HCT116 (cell line): ENCODE measurements at regions not wholly inside any gene's neighbourhood (a gene's known extent, or its start where the extent isn't known, plus 50 kb on each side); places are given as distances from the start of the nearest gene placed in this dataset.

Experiments used
- ATAC-seq: fragments of 200-7000 bp; cut with Tn5 transposase; 2 replicates; pipeline ENCODE4 v1.9.1; 2020; ENCODE audit warnings: mild to moderate bottlenecking, moderate library complexity
- BruUV-seq: library from RNA; stranded (reverse); fragments of 400-500 nt; replicated peaks from 2 replicates; lab custom pipeline; 2021; lab: Mats Ljungman, UMichigan
- CTCF ChIA-PET: fragments of 300-600 bp; sonication (Branson Sonifier 250); formaldehyde crosslinking; loops from one replicate; lab custom pipeline; 2021; ENCODE audit warnings: antibody characterized with exemption; lab: Charles Lee
- POLR2A ChIA-PET: fragments of 300-600, 350-600 bp; sonication (Branson Sonifier 250); formaldehyde crosslinking; loops from one replicate; lab custom pipeline; 2021; ENCODE audit warnings: antibody characterized with exemption; lab: Charles Lee
- RAD21 ChIA-PET, 2 experiments: fragments of 300-600 bp; sonication (Branson Sonifier 250); formaldehyde crosslinking; loops; one replicate each; lab custom pipeline; 2023; ENCODE audit warnings: low total read pairs in 2 of 2; ENCODE audit not compliant: uncharacterized antibody in 2 of 2, unreplicated experiment in 2 of 2, low non-redundant PET in 1 of 2; lab: Charles Lee
- DNase-seq: peaks from one replicate; pipeline ENCODE4 v3.0.0-alpha.2; 2010; ENCODE audit warnings: low read depth, low spot score
- H2AFZ ChIP-seq: fragments of 200-600 bp; shearing (Covaris generic), sonication (generic); 2 replicates; pipeline ENCODE4 v1.6.1; 2017; ENCODE audit warnings: low read depth, mixed run types, mixed read lengths, antibody characterized with exemption, low read length; ENCODE audit not compliant: poor library complexity, severe bottlenecking
- H3K27ac ChIP-seq: 2 replicates; pipeline ENCODE4 v1.5.1; 2012; ENCODE audit warnings: low read depth, low read length
- H3K27me3 ChIP-seq: fragments of 200-600 bp; sonication (generic); 2 replicates; pipeline ENCODE4 v1.6.1; 2016; ENCODE audit warnings: mixed run types, low read length, mixed read lengths; ENCODE audit not compliant: insufficient read depth
- H3K36me3 ChIP-seq, 2 experiments: fragments of 200-500 bp in 1 of 2; fragments of 200-600 bp in 1 of 2; sonication (Bioruptor generic) in 1 of 2; sonication (generic) in 1 of 2; 2 replicates each; pipeline versions ENCODE4 v1.5.1 to v1.6.1; 2014 to 2016; ENCODE audit warnings: low read length in 2 of 2, inconsistent platforms in 1 of 2, mixed read lengths in 1 of 2, mixed run types in 1 of 2; ENCODE audit not compliant: insufficient read depth in 2 of 2, control insufficient read depth in 1 of 2
- H3K4me1 ChIP-seq, 2 experiments: fragments of 200-600 bp in 1 of 2; sonication (generic) in 1 of 2; 2 replicates each; pipeline versions ENCODE4 v1.5.1 to v1.6.1; 2012 to 2017; ENCODE audit warnings: low read length in 2 of 2, inconsistent platforms in 1 of 2, mild to moderate bottlenecking in 1 of 2, mixed read lengths in 1 of 2, mixed run types in 1 of 2, moderate library complexity in 1 of 2; ENCODE audit not compliant: insufficient read depth in 2 of 2, control insufficient read depth in 1 of 2
- H3K4me2 ChIP-seq: fragments of 200-600 bp; sonication (generic); 2 replicates; pipeline ENCODE4 v1.6.1; 2017; ENCODE audit warnings: mixed run types, low read length, mixed read lengths
- H3K4me3 ChIP-seq, 2 experiments: fragments of 200-600 bp in 1 of 2; sonication (generic) in 1 of 2; replicated peaks in 1 of 2; 2 replicates each; pipeline ENCODE4 v1.5.1; 2011 to 2016; ENCODE audit warnings: low read length in 2 of 2, control low read depth in 1 of 2, low read depth in 1 of 2, mild to moderate bottlenecking in 1 of 2, mixed read lengths in 1 of 2, mixed run types in 1 of 2
- H3K79me2 ChIP-seq: fragments of 200-600 bp; sonication (generic); 2 replicates; pipeline ENCODE4 v1.6.1; 2017; ENCODE audit warnings: mild to moderate bottlenecking, mixed run types, low read length, moderate library complexity, mixed read lengths; ENCODE audit not compliant: insufficient read depth
- H3K9ac ChIP-seq: fragments of 200-600 bp; sonication (generic); 2 replicates; pipeline ENCODE4 v1.6.1; 2016; ENCODE audit warnings: low read length, mixed read lengths
- H3K9me2 ChIP-seq: fragments of 200-600 bp; sonication (generic), shearing (Covaris generic); 2 replicates; pipeline ENCODE4 v1.6.1; 2017; ENCODE audit warnings: mixed run types, mild to moderate bottlenecking, moderate library complexity; ENCODE audit not compliant: insufficient read depth
- H3K9me3 ChIP-seq, 2 experiments: fragments of 200-500 bp in 1 of 2; fragments of 200-600 bp in 1 of 2; sonication (Bioruptor generic) in 1 of 2; sonication (generic) in 1 of 2; 2 replicates each; pipeline ENCODE4 v1.6.1; 2014 to 2017; ENCODE audit warnings: low read length in 2 of 2, mixed read lengths in 2 of 2, inconsistent platforms in 1 of 2, low read depth in 1 of 2, mild to moderate bottlenecking in 1 of 2, mixed run types in 1 of 2, moderate library complexity in 1 of 2; ENCODE audit not compliant: control insufficient read depth in 1 of 2, insufficient read depth in 1 of 2
- H4K20me1 ChIP-seq: fragments of 200-600 bp; sonication (generic), shearing (Covaris generic); 2 replicates; pipeline ENCODE4 v1.6.1; 2017; ENCODE audit warnings: mixed run types, mild to moderate bottlenecking, moderate library complexity; ENCODE audit not compliant: insufficient read depth
- CBX3 ChIP-seq: IDR thresholded peaks from 2 replicates; pipeline ENCODE4 v1.6.1; 2012; ENCODE audit warnings: low read depth
- EZH2 ChIP-seq: fragments of 200-600 bp; sonication (generic); IDR thresholded peaks from 2 replicates; pipeline ENCODE4 v1.6.1; 2017; ENCODE audit warnings: antibody characterized with exemption, mixed run types
- EZH2phosphoT487 ChIP-seq: fragments of 200-600 bp; IDR thresholded peaks from 2 replicates; pipeline ENCODE4 v1.6.1; 2018; ENCODE audit warnings: antibody characterized with exemption, borderline replicate concordance
- MAX ChIP-seq: IDR thresholded peaks from 2 replicates; pipeline ENCODE4 v1.6.1; 2012
- POLR2A ChIP-seq: IDR thresholded peaks from 2 replicates; pipeline ENCODE4 v1.7.0; 2011; ENCODE audit warnings: borderline replicate concordance; ENCODE audit not compliant: insufficient read depth, insufficient read length; ENCODE audit errors: extremely low read depth
- POLR2AphosphoS5 ChIP-seq: IDR thresholded peaks from 2 replicates; pipeline ENCODE4 v1.6.1; 2011; ENCODE audit warnings: mild to moderate bottlenecking, low read depth, low read length, moderate library complexity
- RAD21 ChIP-seq: IDR thresholded peaks from 2 replicates; pipeline ENCODE4 v1.6.1; 2012; ENCODE audit warnings: low read depth, mild to moderate bottlenecking
- REST ChIP-seq: IDR thresholded peaks from 2 replicates; pipeline ENCODE4 v1.6.1; 2012; ENCODE audit warnings: low read depth
- SRF ChIP-seq: IDR thresholded peaks from 2 replicates; pipeline ENCODE4 v1.6.1; 2012; ENCODE audit warnings: low read depth
- TCF7L2 ChIP-seq: IDR thresholded peaks from 2 replicates; pipeline ENCODE4 v1.7.0; 2011; ENCODE audit warnings: borderline replicate concordance, inconsistent platforms; ENCODE audit not compliant: insufficient read depth, insufficient read length; ENCODE audit errors: extremely low read depth
- ZBTB33 ChIP-seq: IDR thresholded peaks from 2 replicates; pipeline ENCODE4 v1.6.1; 2011; ENCODE audit warnings: mild to moderate bottlenecking, low read length, moderate library complexity; ENCODE audit not compliant: insufficient replicate concordance; ENCODE audit errors: extremely low read depth
- ZFX ChIP-seq: fragments of 450-650 bp; IDR thresholded peaks from 2 replicates; pipeline ENCODE4 v1.6.1; 2017
- intact Hi-C: fragments of 100-400 bp; cut with micrococcal nuclease; formaldehyde crosslinking; loops from 2 replicates; pipeline ENCODE4 v1.10.0; 2022

- no peak overlapping the region for H2AFZ ChIP-seq
- no peaks in the 10 kb centered on the region for H3K9me2 ChIP-seq
- peaks cover 33% of the 10 kb centered on the region for H3K27me3 ChIP-seq
- no peaks in the 10 kb centered on the region for H3K36me3 ChIP-seq
- CTCF ChIA-PET: no interaction called here
- RAD21 ChIA-PET: no interaction called here
- no peak overlapping the region for H3K4me3 ChIP-seq
- no peak for ATAC-seq
- no peaks in the 10 kb centered on the region for H4K20me1 ChIP-seq
- H3K27ac ChIP-seq: no peak overlapping the region
- POLR2A ChIA-PET: no interaction called here
- no peak overlapping the region for H3K4me2 ChIP-seq
- H3K79me2 ChIP-seq: no peaks in the 10 kb centered on the region
- no TSS peak for BruUV-seq
- DNase-seq: no peak
- H3K4me1 ChIP-seq: no peaks in the 10 kb centered on the region
- intact Hi-C loops: no loop called here
- H3K9me3 ChIP-seq: no peaks in the 10 kb centered on the region
- no peak overlapping the region for H3K9ac ChIP-seq
- TF ChIP-seq EZH2 (no peak), REST (no peak), POLR2AphosphoS5 (no peak), TCF7L2 (no peak), POLR2A (no peak), MAX (no peak), ZFX (no peak), RAD21 (no peak), SRF (no peak), ZBTB33 (no peak), EZH2phosphoT487 (no peak), CBX3 (no peak)
Measured at GRCh38 chr3:135444058-135444457, 521.5 kb upstream of the PPP2R3A start.
